H1 (cell line): ENCODE measurements at regions not wholly inside any gene's neighbourhood (a gene's known extent, or its start where the extent isn't known, plus 50 kb on each side); places are given as distances from the start of the nearest gene placed in this dataset.

Experiments used
- CTCF ChIA-PET: fragments of 300-600 bp; sonication (Branson Sonifier 250); formaldehyde crosslinking; loops from one replicate; lab custom pipeline; 2021; ENCODE audit not compliant: partially characterized antibody; lab: Charles Lee
- POLR2A ChIA-PET: fragments of 300-600 bp; sonication (Branson Sonifier 250); formaldehyde crosslinking; loops from one replicate; lab custom pipeline; 2021; ENCODE audit warnings: inconsistent platforms; ENCODE audit not compliant: partially characterized antibody; lab: Charles Lee
- DNase-seq, 2 experiments: peaks; one replicate each; pipeline versions ENCODE4 v3.0.0 to v3.0.0-alpha.2; 2010 to 2022; ENCODE audit warnings: low spot score in 2 of 2, low read depth in 1 of 2, mixed read lengths in 1 of 2
- FAIRE-seq: peaks from 2 replicates; lab custom pipeline; 2011; peaks lifted over from hg19 to GRCh38; lab: Jason Lieb, UNC
- H2AFZ ChIP-seq: 2 replicates; pipeline ENCODE4 v1.8.1; 2012; ENCODE audit warnings: low read length, inconsistent platforms
- H2AK5ac ChIP-seq: 2 replicates; pipeline ENCODE4 v1.6.1; 2013; ENCODE audit warnings: low read depth, low read length
- H2BK120ac ChIP-seq: replicated peaks from 2 replicates; pipeline ENCODE3; 2013; ENCODE audit warnings: low read depth, low read length, inconsistent platforms
- H2BK12ac ChIP-seq: 2 replicates; pipeline ENCODE4 v1.6.1; 2013; ENCODE audit warnings: low read depth, low read length
- H2BK15ac ChIP-seq: 2 replicates; pipeline ENCODE4 v1.6.1; 2013; ENCODE audit warnings: low read length
- H2BK20ac ChIP-seq: 2 replicates; pipeline ENCODE4 v1.6.1; 2013; ENCODE audit warnings: low read length
- H2BK5ac ChIP-seq: 2 replicates; pipeline ENCODE4 v1.6.1; 2013; ENCODE audit warnings: low read depth, low read length
- H3K14ac ChIP-seq: 2 replicates; pipeline ENCODE4 v1.6.1; 2013; ENCODE audit warnings: inconsistent platforms; ENCODE audit not compliant: insufficient read length
- H3K18ac ChIP-seq: 2 replicates; pipeline ENCODE4 v1.6.1; 2013; ENCODE audit warnings: low read length; ENCODE audit errors: extremely low read depth
- H3K23ac ChIP-seq: 2 replicates; pipeline ENCODE4 v1.6.1; 2013; ENCODE audit warnings: inconsistent platforms; ENCODE audit not compliant: insufficient read length
- H3K23me2 ChIP-seq: 2 replicates; pipeline ENCODE4 v1.6.1; 2013; ENCODE audit warnings: low read depth, low read length
- H3K27ac ChIP-seq: 2 replicates; pipeline ENCODE4 v1.6.1; 2011; ENCODE audit warnings: low read depth, low read length, inconsistent platforms
- H3K27me3 ChIP-seq, 4 experiments: replicated peaks in 1 of 4; 1 replicate in 1 of 4; 2 replicates in 3 of 4; pipeline versions ENCODE4 v1.6.1 to v1.8.1; 2011 to 2013; ENCODE audit warnings: low read length in 3 of 4, mild to moderate bottlenecking in 3 of 4, inconsistent platforms in 2 of 4, mixed read lengths in 2 of 4, moderate library complexity in 1 of 4; ENCODE audit not compliant: control insufficient read depth in 3 of 4, insufficient read depth in 3 of 4; ENCODE audit errors: extremely low read depth in 1 of 4
- H3K36me3 ChIP-seq, 4 experiments: 2 replicates each; pipeline versions ENCODE4 v1.6.1 to v1.8.1; 2011 to 2013; ENCODE audit warnings: mild to moderate bottlenecking in 4 of 4, low read length in 3 of 4, moderate library complexity in 2 of 4, control low read depth in 1 of 4, inconsistent platforms in 1 of 4; ENCODE audit not compliant: insufficient read depth in 4 of 4, control insufficient read depth in 2 of 4
- H3K4ac ChIP-seq: replicated peaks from 2 replicates; pipeline ENCODE3; 2013; ENCODE audit warnings: low read length, low read depth, mixed read lengths, inconsistent platforms; ENCODE audit not compliant: insufficient read length
- H3K4me1 ChIP-seq, 4 experiments: replicated peaks in 1 of 4; 1 replicate in 1 of 4; 2 replicates in 3 of 4; pipeline versions ENCODE4 v1.6.1 to v1.8.1; 2011 to 2013; ENCODE audit warnings: low read length in 3 of 4, inconsistent platforms in 2 of 4, mixed read lengths in 1 of 4; ENCODE audit not compliant: insufficient read depth in 4 of 4, control insufficient read depth in 3 of 4
- H3K4me2 ChIP-seq, 2 experiments: 2 replicates each; pipeline versions ENCODE4 v1.6.1 to v1.8.1; 2011 to 2013; ENCODE audit warnings: low read depth in 2 of 2, low read length in 2 of 2, control low read depth in 1 of 2, inconsistent platforms in 1 of 2, mild to moderate bottlenecking in 1 of 2; ENCODE audit not compliant: insufficient read depth in 1 of 2
- H3K4me3 ChIP-seq, 4 experiments: fragments of 200-600, 300-600 bp in 1 of 4; sonication (generic), shearing (Covaris generic), sonication (Bioruptor Twin) in 1 of 4; 2 replicates each; pipeline versions ENCODE4 v1.5.1 to v1.8.1; 2011 to 2016; ENCODE audit warnings: low read length in 4 of 4, low read depth in 3 of 4, control low read depth in 2 of 4, inconsistent platforms in 2 of 4, mild to moderate bottlenecking in 2 of 4, mixed read lengths in 1 of 4, moderate library complexity in 1 of 4; ENCODE audit not compliant: insufficient read depth in 2 of 4; ENCODE audit errors: extremely low read depth in 1 of 4
- H3K56ac ChIP-seq: replicated peaks from 2 replicates; pipeline ENCODE3; 2013; ENCODE audit warnings: low read depth, mild to moderate bottlenecking, mixed read lengths, low read length, inconsistent platforms; ENCODE audit not compliant: insufficient read length
- H3K79me1 ChIP-seq: 2 replicates; pipeline ENCODE4 v1.6.1; 2013; ENCODE audit warnings: low read depth, low read length, control low read depth
- H3K79me2 ChIP-seq, 2 experiments: 2 replicates each; pipeline versions ENCODE4 v1.6.1 to v1.8.1; 2012 to 2013; ENCODE audit warnings: low read length in 2 of 2, mild to moderate bottlenecking in 2 of 2, inconsistent platforms in 1 of 2; ENCODE audit not compliant: insufficient read depth in 2 of 2, control insufficient read depth in 1 of 2
- H3K9ac ChIP-seq, 4 experiments: replicated peaks in 1 of 4; 1 replicate in 1 of 4; 2 replicates in 3 of 4; pipeline versions ENCODE4 v1.6.1 to v1.8.1; 2011 to 2013; ENCODE audit warnings: low read depth in 3 of 4, low read length in 3 of 4, control low read depth in 2 of 4, mild to moderate bottlenecking in 2 of 4, moderate library complexity in 2 of 4, inconsistent platforms in 1 of 4; ENCODE audit errors: extremely low read depth in 1 of 4
- H3K9me3 ChIP-seq, 2 experiments: 2 replicates each; pipeline versions ENCODE4 v1.6.1 to v1.8.1; 2012 to 2013; ENCODE audit warnings: mild to moderate bottlenecking in 2 of 2, moderate library complexity in 2 of 2, control low read depth in 1 of 2, inconsistent platforms in 1 of 2, low read depth in 1 of 2, low read length in 1 of 2, mixed read lengths in 1 of 2; ENCODE audit not compliant: insufficient read depth in 2 of 2
- H4K20me1 ChIP-seq, 2 experiments: replicated peaks in 1 of 2; 2 replicates each; pipeline versions ENCODE3 to v1.8.1; 2011 to 2013; ENCODE audit warnings: inconsistent platforms in 2 of 2, low read length in 2 of 2, mild to moderate bottlenecking in 1 of 2; ENCODE audit not compliant: insufficient read depth in 2 of 2, control insufficient read depth in 1 of 2
- H4K5ac ChIP-seq: 2 replicates; pipeline ENCODE4 v1.6.1; 2013; ENCODE audit warnings: low read length, low read depth, mixed read lengths, inconsistent platforms; ENCODE audit not compliant: insufficient read length
- H4K8ac ChIP-seq: 2 replicates; pipeline ENCODE4 v1.8.0; 2013; ENCODE audit warnings: mild to moderate bottlenecking, moderate library complexity, low read length, inconsistent platforms; ENCODE audit not compliant: insufficient read depth; ENCODE audit errors: extremely low read depth
- H4K91ac ChIP-seq: replicated peaks from 2 replicates; pipeline ENCODE3; 2013; ENCODE audit warnings: low read length, mixed read lengths, inconsistent platforms; ENCODE audit not compliant: insufficient read length
- CBX8 ChIP-seq: fragments of 300-800, 300-1000 bp; sonication (generic); IDR thresholded peaks from 2 replicates; pipeline ENCODE4 v1.7.1; 2016; ENCODE audit warnings: low read depth, low read length, borderline replicate concordance
- EP300 ChIP-seq, 2 experiments: IDR thresholded peaks; 1 replicate in 1 of 2; 2 replicates in 1 of 2; pipeline ENCODE4 v1.6.1; 2011 to 2012; ENCODE audit warnings: low read depth in 2 of 2, low read length in 2 of 2, mild to moderate bottlenecking in 2 of 2, borderline replicate concordance in 1 of 2, inconsistent platforms in 1 of 2, moderate library complexity in 1 of 2
- EZH2 ChIP-seq: fragments of 200-600 bp; sonication (generic); IDR thresholded peaks from 2 replicates; pipeline ENCODE4 v1.7.1; 2012; ENCODE audit warnings: low read depth, mild to moderate bottlenecking, moderate library complexity, low read length, inconsistent platforms; ENCODE audit not compliant: severe bottlenecking
- PHF8 ChIP-seq: fragments of 200-600 bp; sonication (generic); conservative IDR thresholded peaks from 2 replicates; pipeline ENCODE4 v1.7.1; 2012; ENCODE audit warnings: low read depth, mild to moderate bottlenecking, inconsistent platforms, low read length, moderate library complexity
- RNF2 ChIP-seq: fragments of 200-900, 300-1000 bp; sonication (generic); IDR thresholded peaks from 2 replicates; pipeline ENCODE4 v1.7.1; 2016; ENCODE audit warnings: borderline replicate concordance, low read depth, mild to moderate bottlenecking, antibody characterized with exemption, low read length; ENCODE audit not compliant: poor library complexity, severe bottlenecking; ENCODE audit errors: missing control alignments
- SIX5 ChIP-seq: IDR thresholded peaks from 2 replicates; pipeline ENCODE4 v1.6.1; 2011; ENCODE audit warnings: mild to moderate bottlenecking, low read depth, low read length
- SRF ChIP-seq: IDR thresholded peaks from 2 replicates; pipeline ENCODE4 v1.6.1; 2011; ENCODE audit warnings: mild to moderate bottlenecking, low read depth, low read length, moderate library complexity
- TBP ChIP-seq: IDR thresholded peaks from 2 replicates; pipeline ENCODE4 v1.6.1; 2011; ENCODE audit warnings: low read depth, low read length, improper control_type of control experiment
- WGBS, 2 experiments: shearing (Covaris generic) in 1 of 2; methylation state at CpG; one replicate each; pipeline versions ENCODE4 v1.1.6 to v1.1.7; 2013 to 2015; ENCODE audit warnings: low lambda C conversion rate in 2 of 2, mixed read lengths in 2 of 2, inconsistent platforms in 1 of 2, low coverage in 1 of 2, missing lambda C conversion rate in 1 of 2; ENCODE audit not compliant: insufficient replicate concordance in 2 of 2, insufficient coverage in 1 of 2, insufficient read length in 1 of 2; ENCODE audit errors: extremely low coverage in 1 of 2, missing lambda C conversion rate in 1 of 2; 5-methylcytosine and 5-hydroxymethylcytosine counted together

- H3K4me2 ChIP-seq, result no peak overlapping the region
- no peak overlapping the region for H3K9ac ChIP-seq
- no peak overlapping the region for H2BK20ac ChIP-seq
- H3K23ac ChIP-seq, result no peak overlapping the region
- no peak overlapping the region for H3K18ac ChIP-seq
- no peak overlapping the region for H2BK120ac ChIP-seq
- H3K9me3 ChIP-seq, result no peaks in the 10 kb centered on the region
- H3K4me1 ChIP-seq, result no peaks in the 10 kb centered on the region
- FAIRE-seq, result no peak
- no peaks in the 10 kb centered on the region for H4K20me1 ChIP-seq
- no peaks in the 10 kb centered on the region for H3K23me2 ChIP-seq
- no peaks in the 10 kb centered on the region for H3K36me3 ChIP-seq
- H3K56ac ChIP-seq, result no peak overlapping the region
- no peak overlapping the region for H4K8ac ChIP-seq
- H3K79me2 ChIP-seq, result no peaks in the 10 kb centered on the region
- H2BK5ac ChIP-seq, result no peak overlapping the region
- H3K27ac ChIP-seq, result no peak overlapping the region
- no peak for TF ChIP-seq TBP
- no peak for TF ChIP-seq EP300 (IDR thresholded peaks at IDR 0.05; ENCODE audit: borderline replicate concordance in 1 of 2, low read depth in 2 of 2, low read length in 2 of 2)
- no peak for TF ChIP-seq EZH2
- no peak for TF ChIP-seq SRF
- no peak for TF ChIP-seq PHF8
- no peak for TF ChIP-seq RNF2
- no peak for TF ChIP-seq SIX5
- TF ChIP-seq CBX8, result no peak
- WGBS, 2 experiments, result 74% methylated on average over 1 of the region's 1 CpG; no CpG with 5 or more reads in 1 of the 2 experiments
- no peak overlapping the region for H3K14ac ChIP-seq
- H2AK5ac ChIP-seq, result no peak overlapping the region
- no peak for DNase-seq
- H4K5ac ChIP-seq, result no peak overlapping the region
- H3K79me1 ChIP-seq, result no peaks in the 10 kb centered on the region
- H3K27me3 ChIP-seq, result no peaks in the 10 kb centered on the region
- H3K4ac ChIP-seq, result no peak overlapping the region
- POLR2A ChIA-PET, result no interaction called here
- no peak overlapping the region for H3K4me3 ChIP-seq
- no peak overlapping the region; the same call in 1 of the 2 replicates for H2AFZ ChIP-seq
- H4K91ac ChIP-seq, result no peak overlapping the region
- no peak overlapping the region for H2BK12ac ChIP-seq
- no peak overlapping the region for H2BK15ac ChIP-seq
- CTCF ChIA-PET, result no interaction called here
These were observed 101.8 kb upstream of the PREP start for GRCh38 chr6:105504706-105505105.
